ENCODE measurements at regions not wholly inside any gene's neighbourhood (a gene's known extent, or its start where the extent isn't known, plus 50 kb on each side); places are given as distances from the start of the nearest gene placed in this dataset.

DNA sequence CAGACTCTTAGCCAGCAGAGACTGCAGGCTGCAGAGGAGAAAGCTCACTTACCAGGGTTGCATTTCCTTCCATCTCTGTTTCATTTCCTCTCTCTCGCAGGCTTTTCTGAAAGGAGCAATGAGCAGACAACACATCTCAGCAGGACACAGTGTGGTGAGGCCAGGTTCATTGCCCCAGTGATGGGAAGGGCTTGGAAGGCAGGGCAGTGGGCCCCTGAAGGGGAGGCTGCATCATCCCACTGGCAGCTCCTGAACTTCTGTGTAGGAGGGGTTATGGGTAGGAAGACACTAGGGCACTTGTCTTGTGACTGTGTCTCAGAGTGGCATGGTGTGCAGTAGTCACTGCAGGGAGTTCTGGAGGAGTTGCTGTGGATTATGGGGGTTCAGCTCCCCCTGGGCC, 246.8 kb downstream of the QKI start:
- in situ Hi-C loops (cut with MboI; ENCODE audit: low sequenced_read_pairs) (no loop called here), dilution Hi-C loops (cut with HindIII; ENCODE audit: low sequenced_read_pairs, unreplicated experiment) (no loop called here), intact Hi-C loops (cut with micrococcal nuclease) (no loop called here)
- H3K79me1 ChIP-seq (ENCODE audit: low read depth in 1 of 2, low read length in 2 of 2) = no peaks in the 10 kb centered on the region
- no peaks in the 10 kb centered on the region for H3K36me3 ChIP-seq (ENCODE audit: control insufficient read depth, insufficient read depth, low read length)
- H2BK20ac ChIP-seq (ENCODE audit: low read depth, low read length) = no peak overlapping the region
- H4K5ac ChIP-seq (ENCODE audit: low read depth, low read length) = no peak overlapping the region
- H3K4ac ChIP-seq (ENCODE audit: low read depth, low read length) = no peak overlapping the region
- no peak overlapping the region for H4K8ac ChIP-seq (ENCODE audit: low read depth in 2 of 2, low read length in 2 of 2)
- H3K23ac ChIP-seq (ENCODE audit: low read depth, low read length) = no peak overlapping the region
- H2AFZ ChIP-seq (replicated peaks; ENCODE audit: low read length, poor library complexity) = no peak overlapping the region
- no peak for DNase-seq
- H3K18ac ChIP-seq (ENCODE audit: low read depth, low read length) = no peak overlapping the region
- ChIA-PET CTCF (no interaction called here), POLR2A (ENCODE audit: unreplicated experiment) (no interaction called here)
- no peak overlapping the region for H3K9ac ChIP-seq (ENCODE audit: low read depth, low read length)
- H2AK5ac ChIP-seq (ENCODE audit: low read depth, low read length) = no peak overlapping the region
- H2BK120ac ChIP-seq (ENCODE audit: low read depth, low read length) = no peak overlapping the region
- H3K56ac ChIP-seq (ENCODE audit: extremely low read depth, insufficient read depth, low read length) = no peak overlapping the region
- no peaks in the 10 kb centered on the region for H4K20me1 ChIP-seq (ENCODE audit: insufficient read depth, low read length)
- BruUV-seq (replicated peaks) = no TSS peak
- H4K91ac ChIP-seq (ENCODE audit: insufficient read depth, low read depth, low read length) = no peak overlapping the region
- no peak overlapping the region for H2BK5ac ChIP-seq (ENCODE audit: low read depth, low read length, poor library complexity, severe bottlenecking)
- H2AK9ac ChIP-seq (replicated peaks; ENCODE audit: low read depth, low read length, poor library complexity) = no peak overlapping the region
- peaks cover 11% of the 10 kb centered on the region for H3K27me3 ChIP-seq (ENCODE audit: control insufficient read depth, insufficient read depth, low read length)
- no peak overlapping the region for H3K4me3 ChIP-seq (ENCODE audit: insufficient read depth, low read depth, low read length)
- H3K27ac ChIP-seq (ENCODE audit: insufficient read depth, low read length) = no peak overlapping the region
- WGBS, 2 experiments (ENCODE audit: extremely low coverage in 2 of 2, insufficient read length in 1 of 2) = no CpG with 5 or more reads among the region's 1 CpG
- H2BK15ac ChIP-seq (ENCODE audit: low read depth, low read length) = no peak overlapping the region
- no peak overlapping the region for H3K14ac ChIP-seq (replicated peaks; ENCODE audit: low read depth, low read length)
- TF ChIP-seq SMC3 (IDR thresholded peaks at IDR 0.05; ENCODE audit: low read depth, low read length) = no peak
- TF ChIP-seq RFX5 (IDR thresholded peaks at IDR 0.05; ENCODE audit: low read depth, low read length) = no peak
- TF ChIP-seq, protein P1, sequence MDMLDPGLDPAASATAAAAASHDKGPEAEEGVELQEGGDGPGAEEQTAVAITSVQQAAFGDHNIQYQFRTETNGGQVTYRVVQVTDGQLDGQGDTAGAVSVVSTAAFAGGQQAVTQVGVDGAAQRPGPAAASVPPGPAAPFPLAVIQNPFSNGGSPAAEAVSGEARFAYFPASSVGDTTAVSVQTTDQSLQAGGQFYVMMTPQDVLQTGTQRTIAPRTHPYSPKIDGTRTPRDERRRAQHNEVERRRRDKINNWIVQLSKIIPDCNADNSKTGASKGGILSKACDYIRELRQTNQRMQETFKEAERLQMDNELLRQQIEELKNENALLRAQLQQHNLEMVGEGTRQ (IDR thresholded peaks at IDR 0.05; ENCODE audit: low read depth, low read length) = no peak
- TF ChIP-seq, protein P2, sequence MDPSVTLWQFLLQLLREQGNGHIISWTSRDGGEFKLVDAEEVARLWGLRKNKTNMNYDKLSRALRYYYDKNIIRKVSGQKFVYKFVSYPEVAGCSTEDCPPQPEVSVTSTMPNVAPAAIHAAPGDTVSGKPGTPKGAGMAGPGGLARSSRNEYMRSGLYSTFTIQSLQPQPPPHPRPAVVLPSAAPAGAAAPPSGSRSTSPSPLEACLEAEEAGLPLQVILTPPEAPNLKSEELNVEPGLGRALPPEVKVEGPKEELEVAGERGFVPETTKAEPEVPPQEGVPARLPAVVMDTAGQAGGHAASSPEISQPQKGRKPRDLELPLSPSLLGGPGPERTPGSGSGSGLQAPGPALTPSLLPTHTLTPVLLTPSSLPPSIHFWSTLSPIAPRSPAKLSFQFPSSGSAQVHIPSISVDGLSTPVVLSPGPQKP (IDR thresholded peaks at IDR 0.05; ENCODE audit: borderline replicate concordance, low read depth, low read length) = no peak
- no peak for TF ChIP-seq CEBPB (IDR thresholded peaks at IDR 0.05; ENCODE audit: low read depth, low read length)
- no peak for TF ChIP-seq NFE2L2 (IDR thresholded peaks at IDR 0.05; ENCODE audit: low read depth, low read length)
- TF ChIP-seq RCOR1 (IDR thresholded peaks at IDR 0.05; ENCODE audit: insufficient replicate concordance, low read length) = no peak
- TF ChIP-seq MAFK (IDR thresholded peaks at IDR 0.05; ENCODE audit: low read depth, low read length) = no peak
- TF ChIP-seq BHLHE40 (IDR thresholded peaks at IDR 0.05; ENCODE audit: low read depth, low read length) = no peak
- TF ChIP-seq, protein P3, sequence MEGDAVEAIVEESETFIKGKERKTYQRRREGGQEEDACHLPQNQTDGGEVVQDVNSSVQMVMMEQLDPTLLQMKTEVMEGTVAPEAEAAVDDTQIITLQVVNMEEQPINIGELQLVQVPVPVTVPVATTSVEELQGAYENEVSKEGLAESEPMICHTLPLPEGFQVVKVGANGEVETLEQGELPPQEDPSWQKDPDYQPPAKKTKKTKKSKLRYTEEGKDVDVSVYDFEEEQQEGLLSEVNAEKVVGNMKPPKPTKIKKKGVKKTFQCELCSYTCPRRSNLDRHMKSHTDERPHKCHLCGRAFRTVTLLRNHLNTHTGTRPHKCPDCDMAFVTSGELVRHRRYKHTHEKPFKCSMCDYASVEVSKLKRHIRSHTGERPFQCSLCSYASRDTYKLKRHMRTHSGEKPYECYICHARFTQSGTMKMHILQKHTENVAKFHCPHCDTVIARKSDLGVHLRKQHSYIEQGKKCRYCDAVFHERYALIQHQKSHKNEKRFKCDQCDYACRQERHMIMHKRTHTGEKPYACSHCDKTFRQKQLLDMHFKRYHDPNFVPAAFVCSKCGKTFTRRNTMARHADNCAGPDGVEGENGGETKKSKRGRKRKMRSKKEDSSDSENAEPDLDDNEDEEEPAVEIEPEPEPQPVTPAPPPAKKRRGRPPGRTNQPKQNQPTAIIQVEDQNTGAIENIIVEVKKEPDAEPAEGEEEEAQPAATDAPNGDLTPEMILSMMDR (conservative IDR thresholded peaks at IDR 0.05; ENCODE audit: low read depth, low read length) = no peak
- no peak for TF ChIP-seq CHD1 (IDR thresholded peaks at IDR 0.05; ENCODE audit: low read depth, low read length)
- TF ChIP-seq FOS (IDR thresholded peaks at IDR 0.05; ENCODE audit: low read depth, low read length) = no peak
- TF ChIP-seq MAZ (IDR thresholded peaks at IDR 0.05; ENCODE audit: borderline replicate concordance, low read depth, low read length) = no peak
- no peak for TF ChIP-seq MXI1 (IDR thresholded peaks at IDR 0.05; ENCODE audit: borderline replicate concordance, low read depth, low read length)
- TF ChIP-seq RAD21 (IDR thresholded peaks at IDR 0.05; ENCODE audit: low read length) = no peak
- TF ChIP-seq POLR2A (IDR thresholded peaks at IDR 0.05; ENCODE audit: low read depth, low read length) = no peak
- H3K9me3 ChIP-seq (ENCODE audit: control insufficient read depth, insufficient read depth, low read length) = no peaks in the 10 kb centered on the region; the same call in 1 of the 2 replicates
- no peak for ATAC-seq (ENCODE audit: low read depth)
- no peak overlapping the region for H3K4me2 ChIP-seq (ENCODE audit: low read depth, low read length)
- no peaks in the 10 kb centered on the region for H3K4me1 ChIP-seq (ENCODE audit: control insufficient read depth, insufficient read depth, low read length)
- H3K9me1 ChIP-seq (ENCODE audit: insufficient read depth, low read length) = no peaks in the 10 kb centered on the region

All from IMR-90 (cell line).